ENCODE measurements at regions not wholly inside any gene's neighbourhood (a gene's known extent, or its start where the extent isn't known, plus 50 kb on each side); places are given as distances from the start of the nearest gene placed in this dataset.

GRCh38 chr1:103911450-103911849, 161.8 kb downstream of the AMY1C start:
- Mint-ChIP-seq H3K9me3 (ENCODE audit: insufficient read depth) (peaks cover 2% of the 10 kb centered on the region), H3K4me1 (no peaks in the 10 kb centered on the region), H3K4me3 (no peak overlapping the region), H3K27me3 (no peaks in the 10 kb centered on the region), H3K27ac (no peak overlapping the region)
- intact Hi-C loops (cut with micrococcal nuclease), result no loop called here
- H3K4me3 ChIP-seq (ENCODE audit: control extremely low read depth in 1 of 5, extremely low read depth in 1 of 5, insufficient read depth in 1 of 5, low read depth in 2 of 5, low read length in 4 of 5), result no peak overlapping the region
- H3K9me3 ChIP-seq (ENCODE audit: control extremely low read depth in 1 of 3, control insufficient read depth in 2 of 3, insufficient read depth in 1 of 3, low read length in 2 of 3), result no peaks in the 10 kb centered on the region
- no peak overlapping the region for H3K4me2 ChIP-seq (replicated peaks; ENCODE audit: low read depth, low read length, poor library complexity, severe bottlenecking)
- TF ChIP-seq EZH2 (IDR thresholded peaks at IDR 0.05; ENCODE audit: borderline replicate concordance, insufficient read depth, low read depth, low read length, poor library complexity, severe bottlenecking) (no peak), CTCF (IDR thresholded peaks at IDR 0.05) (no peak)
- WGBS (ENCODE audit: insufficient coverage), result no CpG with 5 or more reads among the region's 2 CpGs
- H4K20me1 ChIP-seq (ENCODE audit: control insufficient read depth, insufficient read depth, low read length, poor library complexity, severe bottlenecking), result no peaks in the 10 kb centered on the region
- no peaks in the 10 kb centered on the region for H3K4me1 ChIP-seq (ENCODE audit: control insufficient read depth in 2 of 2, insufficient read depth in 2 of 2, low read length in 2 of 2)
- H3K9ac ChIP-seq (ENCODE audit: low read length), result no peak overlapping the region
- POLR2A ChIA-PET, result no interaction called here
- H2AFZ ChIP-seq (ENCODE audit: insufficient read depth, low read depth, low read length, poor library complexity, severe bottlenecking), result no peak overlapping the region
- no peaks in the 10 kb centered on the region for H3K27me3 ChIP-seq (replicated peaks in 1 of 4; ENCODE audit: control extremely low read depth in 1 of 4, control insufficient read depth in 3 of 4, insufficient read depth in 4 of 4, low read length in 3 of 4)
- H3K27ac ChIP-seq (ENCODE audit: low read length in 2 of 2), result no peak overlapping the region
- H3K79me2 ChIP-seq (ENCODE audit: control insufficient read depth, insufficient read depth, low read length), result no peaks in the 10 kb centered on the region
- no peaks in the 10 kb centered on the region for H3K36me3 ChIP-seq (replicated peaks in 1 of 2; ENCODE audit: control extremely low read depth in 1 of 2, control insufficient read depth in 1 of 2, extremely low read depth in 1 of 2, insufficient read depth in 2 of 2, low read length in 1 of 2)
- CTCF ChIA-PET, result no interaction called here
- DNase-seq (no peak), ATAC-seq (ENCODE audit: low read depth) (no peak)

GRCh38 chr1:103917795-103918194, 168.1 kb downstream of the AMY1C start:
- H3K27ac ChIP-seq (ENCODE audit: low read length in 2 of 2), result no peak overlapping the region
- ChIA-PET POLR2A (no interaction called here), CTCF (no interaction called here)
- Mint-ChIP-seq H3K4me3 (no peak overlapping the region), H3K27me3 (no peaks in the 10 kb centered on the region), H3K9me3 (ENCODE audit: insufficient read depth) (peaks cover 2% of the 10 kb centered on the region), H3K4me1 (no peaks in the 10 kb centered on the region), H3K27ac (no peak overlapping the region)
- no peak for ATAC-seq (ENCODE audit: low read depth)
- no peak overlapping the region for H2AFZ ChIP-seq (ENCODE audit: insufficient read depth, low read depth, low read length, poor library complexity, severe bottlenecking)
- intact Hi-C loops (cut with micrococcal nuclease), result no loop called here
- whole genome bisulfite sequencing (ENCODE audit: insufficient coverage), result 71% methylated on average over 2 of the region's 2 CpGs
- no peaks in the 10 kb centered on the region for H3K36me3 ChIP-seq (replicated peaks in 1 of 2; ENCODE audit: control extremely low read depth in 1 of 2, control insufficient read depth in 1 of 2, extremely low read depth in 1 of 2, insufficient read depth in 2 of 2, low read length in 1 of 2)
- H3K4me2 ChIP-seq (replicated peaks; ENCODE audit: low read depth, low read length, poor library complexity, severe bottlenecking), result no peak overlapping the region
- H3K4me1 ChIP-seq (ENCODE audit: control insufficient read depth in 2 of 2, insufficient read depth in 2 of 2, low read length in 2 of 2), result no peaks in the 10 kb centered on the region
- H3K9ac ChIP-seq (ENCODE audit: low read length), result no peak overlapping the region
- H3K79me2 ChIP-seq (ENCODE audit: control insufficient read depth, insufficient read depth, low read length), result no peaks in the 10 kb centered on the region
- no peak overlapping the region for H3K4me3 ChIP-seq (ENCODE audit: control extremely low read depth in 1 of 5, extremely low read depth in 1 of 5, insufficient read depth in 1 of 5, low read depth in 2 of 5, low read length in 4 of 5)
- no peaks in the 10 kb centered on the region for H3K9me3 ChIP-seq (ENCODE audit: control extremely low read depth in 1 of 3, control insufficient read depth in 2 of 3, insufficient read depth in 1 of 3, low read length in 2 of 3)
- H4K20me1 ChIP-seq (ENCODE audit: control insufficient read depth, insufficient read depth, low read length, poor library complexity, severe bottlenecking), result no peaks in the 10 kb centered on the region
- DNase-seq, result no peak
- TF ChIP-seq EZH2 (IDR thresholded peaks at IDR 0.05; ENCODE audit: borderline replicate concordance, insufficient read depth, low read depth, low read length, poor library complexity, severe bottlenecking) (no peak), CTCF (IDR thresholded peaks at IDR 0.05) (no peak)
- no peaks in the 10 kb centered on the region for H3K27me3 ChIP-seq (replicated peaks in 1 of 4; ENCODE audit: control extremely low read depth in 1 of 4, control insufficient read depth in 3 of 4, insufficient read depth in 4 of 4, low read length in 3 of 4)
